Activated CD4-positive, alpha-beta T cell treated with anti-CD3 and anti-CD28 coated beads, Interleukin-2, amount 10 ng/mL, durations not matched to agents 7 days and 5 days (primary cell): ENCODE measurements at regions not wholly inside any gene's neighbourhood (a gene's known extent, or its start where the extent isn't known, plus 50 kb on each side); places are given as distances from the start of the nearest gene placed in this dataset.

Experiments
- CTCF ChIA-PET: fragments of 350-600 bp; sonication (Branson Sonifier 250); formaldehyde crosslinking; loops from one replicate; lab custom pipeline; 2021; ENCODE audit warnings: antibody characterized with exemption; lab: Charles Lee
- POLR2A ChIA-PET: fragments of 350-600 bp; sonication (Branson Sonifier 250); formaldehyde crosslinking; loops from one replicate; lab custom pipeline; 2021; ENCODE audit warnings: antibody characterized with exemption; lab: Charles Lee
- DNase-seq: peaks from one replicate; pipeline ENCODE4 v3.0.0-alpha.2; 2020
- H3K27ac Mint-ChIP-seq: one replicate; pipeline ENCODE4 v1.8.0; 2021; ENCODE audit warnings: mild to moderate bottlenecking, moderate library complexity, mixed read lengths
- H3K27me3 Mint-ChIP-seq: one replicate; pipeline ENCODE4 v1.8.0; 2021; ENCODE audit warnings: mixed read lengths
- H3K36me3 Mint-ChIP-seq: one replicate; pipeline ENCODE4 v1.8.0; 2021; ENCODE audit warnings: low read depth, mixed read lengths
- H3K4me1 Mint-ChIP-seq: one replicate; pipeline ENCODE4 v1.8.0; 2021; ENCODE audit warnings: mixed read lengths
- H3K4me3 Mint-ChIP-seq: one replicate; pipeline ENCODE4 v1.8.0; 2021; ENCODE audit warnings: mild to moderate bottlenecking, moderate library complexity, mixed read lengths
- H3K9me3 Mint-ChIP-seq: one replicate; pipeline ENCODE4 v1.8.0; 2021; ENCODE audit warnings: mixed read lengths

DNA sequence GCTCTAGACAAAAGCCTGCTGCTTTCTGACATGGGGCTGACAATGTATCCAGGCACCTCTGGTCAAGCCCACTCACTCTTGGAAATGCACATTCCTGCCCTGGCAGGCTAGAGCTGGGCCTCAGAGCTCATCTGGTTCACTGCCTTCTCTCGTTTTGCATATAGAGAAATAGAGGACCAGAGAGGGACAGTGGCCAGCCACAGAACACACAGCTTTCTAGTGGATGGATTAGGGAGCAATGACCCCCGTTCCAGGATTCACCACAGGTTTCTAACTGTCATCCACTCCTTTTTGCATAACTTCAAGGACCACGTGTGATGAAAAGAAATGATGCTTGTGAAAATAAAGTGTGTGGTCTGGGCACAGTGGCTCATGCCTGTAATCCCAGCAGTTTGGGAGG is 129.6 kb upstream of the IGSF21 start:
- Mint-ChIP-seq H3K4me1 (no peaks in the 10 kb centered on the region), H3K27me3 (peaks cover 2% of the 10 kb centered on the region), H3K36me3 (no peaks in the 10 kb centered on the region), H3K9me3 (no peaks in the 10 kb centered on the region), H3K4me3 (no peak overlapping the region), H3K27ac (no peak overlapping the region)
- CTCF ChIA-PET = no interaction called here
- POLR2A ChIA-PET = no interaction called here
- no peak for DNase-seq

DNA sequence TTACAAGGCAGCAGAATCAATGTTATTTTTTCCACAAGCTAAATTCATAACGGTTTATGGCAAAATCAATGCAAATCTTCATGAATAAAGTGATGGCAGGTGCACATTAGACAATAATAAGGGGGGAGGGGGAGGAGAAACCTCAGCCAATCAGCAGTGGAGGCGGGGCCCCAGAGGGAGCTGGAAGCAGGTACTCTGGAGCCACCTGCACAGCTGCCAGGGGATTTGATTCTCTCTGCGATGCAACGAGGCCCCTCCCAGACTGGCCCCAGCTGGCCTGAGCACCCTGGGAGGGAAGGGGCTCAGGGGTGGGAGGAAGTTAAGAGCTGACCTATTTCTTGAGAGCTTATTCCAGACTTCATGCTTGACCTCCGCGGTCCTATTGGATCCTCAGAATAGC is 127.8 kb upstream of the IGSF21 start:
- no peaks in the 10 kb centered on the region for H3K9me3 Mint-ChIP-seq
- CTCF ChIA-PET = no interaction called here
- H3K36me3 Mint-ChIP-seq = no peaks in the 10 kb centered on the region
- H3K27ac Mint-ChIP-seq = no peak overlapping the region
- POLR2A ChIA-PET = no interaction called here
- no peak overlapping the region for H3K4me3 Mint-ChIP-seq
- no peak for DNase-seq
- H3K4me1 Mint-ChIP-seq = no peaks in the 10 kb centered on the region
- peaks cover 2% of the 10 kb centered on the region for H3K27me3 Mint-ChIP-seq

- no peaks in the 10 kb centered on the region for H3K4me1 Mint-ChIP-seq
- no peaks in the 10 kb centered on the region for H3K27me3 Mint-ChIP-seq
- H3K4me3 Mint-ChIP-seq = no peak overlapping the region
- DNase-seq = no peak
- ChIA-PET CTCF (no interaction called here), POLR2A (no interaction called here)
- no peaks in the 10 kb centered on the region for H3K9me3 Mint-ChIP-seq
- no peaks in the 10 kb centered on the region for H3K36me3 Mint-ChIP-seq
- H3K27ac Mint-ChIP-seq = no peak overlapping the region
Measured at GRCh38 chr1:17982197-17982596, 125.4 kb upstream of the IGSF21 start.

GRCh38 chr1:17984583-17984982 is 123.0 kb upstream of the IGSF21 start:
- Mint-ChIP-seq H3K36me3 (no peaks in the 10 kb centered on the region), H3K27me3 (no peaks in the 10 kb centered on the region), H3K4me1 (no peaks in the 10 kb centered on the region), H3K4me3 (no peak overlapping the region), H3K27ac (no peak overlapping the region), H3K9me3 (no peaks in the 10 kb centered on the region)
- peak; percentile 30 for DNase-seq
- ChIA-PET CTCF (no interaction called here), POLR2A (no interaction called here)

DNA sequence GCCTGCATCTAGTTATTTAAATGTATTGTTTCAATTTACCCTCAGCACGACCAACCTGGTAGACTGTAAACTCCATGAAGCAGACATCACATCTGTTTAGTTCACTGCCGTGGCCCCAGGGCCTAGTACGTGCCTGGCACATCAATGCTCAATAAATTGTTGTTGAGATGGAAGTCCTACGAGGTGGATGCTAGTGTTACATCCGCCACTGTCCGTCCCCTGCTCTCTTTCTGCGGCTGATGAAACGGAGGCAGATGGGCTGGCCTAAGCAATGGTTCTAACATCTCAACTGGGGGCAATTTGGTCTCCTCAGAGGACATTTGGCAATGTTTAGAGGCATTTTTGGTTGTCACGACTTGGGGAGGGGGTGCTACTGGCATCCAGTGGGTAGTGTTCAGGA is 121.4 kb upstream of the IGSF21 start:
- ChIA-PET CTCF (no interaction called here), POLR2A (no interaction called here)
- H3K4me3 Mint-ChIP-seq = no peak overlapping the region
- H3K9me3 Mint-ChIP-seq = no peaks in the 10 kb centered on the region
- no peaks in the 10 kb centered on the region for H3K36me3 Mint-ChIP-seq
- no peak for DNase-seq
- no peaks in the 10 kb centered on the region for H3K4me1 Mint-ChIP-seq
- no peak overlapping the region for H3K27ac Mint-ChIP-seq
- H3K27me3 Mint-ChIP-seq = no peaks in the 10 kb centered on the region

GRCh38 chr1:17990401-17990800 is 117.2 kb upstream of the IGSF21 start:
- no peak overlapping the region for H3K27ac Mint-ChIP-seq
- ChIA-PET POLR2A (no interaction called here), CTCF (no interaction called here)
- no peaks in the 10 kb centered on the region for H3K4me1 Mint-ChIP-seq
- no peak overlapping the region for H3K4me3 Mint-ChIP-seq
- H3K36me3 Mint-ChIP-seq = no peaks in the 10 kb centered on the region
- no peaks in the 10 kb centered on the region for H3K27me3 Mint-ChIP-seq
- no peaks in the 10 kb centered on the region for H3K9me3 Mint-ChIP-seq
- no peak for DNase-seq

GRCh38 chr1:17991996-17992395 is 115.6 kb upstream of the IGSF21 start:
- no peak overlapping the region for H3K27ac Mint-ChIP-seq
- CTCF ChIA-PET = interaction anchor here (0.7 kb wide), 1 partner anchor 17 kb away, joined by 3 read pairs; no protein-coding TSS in a partner anchor
- no peak overlapping the region for H3K4me3 Mint-ChIP-seq

GRCh38 chr1:17992800-17993199 is 114.8 kb upstream of the IGSF21 start:
- Mint-ChIP-seq H3K27ac (no peak overlapping the region), H3K9me3 (no peaks in the 10 kb centered on the region), H3K27me3 (no peaks in the 10 kb centered on the region), H3K4me3 (no peak overlapping the region), H3K36me3 (no peaks in the 10 kb centered on the region), H3K4me1 (no peaks in the 10 kb centered on the region)
- CTCF ChIA-PET = no interaction called here
- DNase-seq = no peak
- POLR2A ChIA-PET = no interaction called here

More at GRCh38 chr1:17991996-17992395, 115.6 kb upstream of the IGSF21 start:
- Mint-ChIP-seq H3K9me3 (no peaks in the 10 kb centered on the region), H3K4me1 (no peaks in the 10 kb centered on the region), H3K36me3 (no peaks in the 10 kb centered on the region), H3K27me3 (no peaks in the 10 kb centered on the region)
- POLR2A ChIA-PET = no interaction called here
- DNase-seq = no peak

GRCh38 chr1:17994046-17994445 is 113.6 kb upstream of the IGSF21 start:
- Mint-ChIP-seq H3K4me3 (no peak overlapping the region), H3K4me1 (no peaks in the 10 kb centered on the region), H3K27ac (no peak overlapping the region), H3K36me3 (no peaks in the 10 kb centered on the region), H3K9me3 (no peaks in the 10 kb centered on the region), H3K27me3 (no peaks in the 10 kb centered on the region)
- ChIA-PET CTCF (no interaction called here), POLR2A (no interaction called here)
- DNase-seq = no peak

GRCh38 chr1:17995480-17995879 is 112.1 kb upstream of the IGSF21 start:
- Mint-ChIP-seq H3K27me3 (no peaks in the 10 kb centered on the region), H3K36me3 (no peaks in the 10 kb centered on the region), H3K4me3 (no peak overlapping the region), H3K27ac (no peak overlapping the region), H3K9me3 (no peaks in the 10 kb centered on the region), H3K4me1 (no peaks in the 10 kb centered on the region)
- DNase-seq = no peak
- ChIA-PET POLR2A (no interaction called here), CTCF (no interaction called here)

DNA sequence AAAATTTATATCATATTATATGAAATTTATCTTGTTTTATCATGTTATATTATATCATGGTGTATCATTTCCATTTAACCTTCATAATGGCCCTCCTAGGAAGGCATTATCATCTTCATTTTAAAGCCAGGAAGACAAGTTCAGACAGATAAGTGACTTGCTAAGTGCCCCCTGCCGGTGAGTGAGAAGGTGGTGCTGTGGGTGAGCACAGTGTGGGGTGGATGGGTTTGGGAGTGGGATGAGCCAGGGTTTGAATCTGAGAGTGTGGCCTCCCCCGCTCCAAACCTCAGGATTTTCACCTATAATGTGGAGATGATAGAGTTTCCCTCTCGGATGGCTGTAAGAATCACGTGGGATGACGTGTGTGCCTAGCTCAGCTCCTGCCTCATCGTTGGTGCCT is 108.7 kb upstream of the IGSF21 start:
- Mint-ChIP-seq H3K9me3 (no peaks in the 10 kb centered on the region), H3K36me3 (no peaks in the 10 kb centered on the region), H3K27me3 (no peaks in the 10 kb centered on the region), H3K27ac (no peak overlapping the region), H3K4me3 (no peak overlapping the region), H3K4me1 (no peaks in the 10 kb centered on the region)
- CTCF ChIA-PET = no interaction called here
- POLR2A ChIA-PET = no interaction called here
- DNase-seq = no peak

DNA sequence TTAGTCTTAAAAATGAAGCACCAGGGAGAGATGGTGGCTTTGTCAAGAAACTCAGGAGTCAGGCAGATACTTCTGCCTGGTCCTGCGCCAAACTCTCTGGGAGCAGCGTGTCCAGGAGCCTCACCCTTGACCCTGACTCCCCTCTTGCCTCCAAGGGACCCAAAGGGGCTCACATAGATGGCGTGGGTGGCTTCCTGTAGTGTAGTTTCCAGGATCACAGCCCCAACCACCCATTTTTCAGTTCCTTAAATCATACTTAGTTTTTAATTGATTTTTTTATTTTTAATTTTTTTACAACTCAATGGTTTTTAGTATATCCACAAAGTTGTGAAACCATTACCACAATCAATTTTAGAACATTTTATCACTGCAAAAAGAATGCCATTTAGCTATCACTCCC is 107.7 kb upstream of the IGSF21 start:
- CTCF ChIA-PET = no interaction called here
- no peaks in the 10 kb centered on the region for H3K9me3 Mint-ChIP-seq

DNA sequence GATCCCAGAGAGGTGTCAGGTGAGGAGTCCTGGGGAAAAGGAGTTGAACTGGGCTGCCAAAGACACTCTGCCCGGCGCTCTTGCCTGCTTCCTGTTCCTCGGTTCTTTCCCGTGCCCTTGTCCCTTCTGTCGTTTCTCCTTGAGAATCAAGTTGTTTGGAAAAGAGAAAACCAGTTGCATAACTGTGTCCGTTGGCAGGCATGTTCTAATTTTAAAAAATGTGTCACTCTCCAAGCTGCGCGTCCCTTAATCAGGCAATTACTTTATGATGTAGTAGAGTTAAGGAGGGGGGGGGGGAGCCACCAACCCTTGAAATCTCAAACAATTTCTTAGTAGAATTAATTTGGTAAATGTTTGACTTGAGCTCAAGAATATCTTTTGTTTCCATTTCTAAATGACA is 105.9 kb upstream of the IGSF21 start:
- ChIA-PET POLR2A (no interaction called here), CTCF (no interaction called here)
- Mint-ChIP-seq H3K27ac (no peak overlapping the region), H3K4me1 (no peaks in the 10 kb centered on the region), H3K27me3 (no peaks in the 10 kb centered on the region), H3K36me3 (no peaks in the 10 kb centered on the region), H3K9me3 (no peaks in the 10 kb centered on the region), H3K4me3 (no peak overlapping the region)
- DNase-seq = no peak

More for the DNA sequence above, 107.7 kb upstream of the IGSF21 start:
- H3K4me3 Mint-ChIP-seq = no peak overlapping the region
- POLR2A ChIA-PET = no interaction called here
- H3K36me3 Mint-ChIP-seq = no peaks in the 10 kb centered on the region
- no peaks in the 10 kb centered on the region for H3K27me3 Mint-ChIP-seq
- no peak overlapping the region for H3K27ac Mint-ChIP-seq
- DNase-seq = no peak
- H3K4me1 Mint-ChIP-seq = no peaks in the 10 kb centered on the region

DNA sequence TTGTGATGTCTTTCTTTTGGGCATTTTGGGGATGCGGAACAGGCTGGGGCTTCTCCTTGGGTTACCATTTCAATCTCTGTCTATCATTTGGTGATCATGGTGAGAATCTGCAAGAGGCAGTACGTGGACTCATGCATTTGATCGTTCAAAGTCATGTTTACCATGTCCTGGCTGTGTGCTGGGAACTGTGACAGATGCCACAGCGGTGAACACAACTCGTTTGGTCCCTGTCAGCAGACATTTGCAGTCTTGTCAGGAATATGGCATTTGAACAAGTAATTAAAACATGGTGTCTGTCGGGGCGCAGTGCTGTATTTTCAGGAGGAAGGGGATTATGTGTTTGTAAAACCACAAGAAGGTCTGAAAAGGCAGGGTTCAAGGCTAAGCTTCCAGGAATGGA is 103.3 kb upstream of the IGSF21 start:
- Mint-ChIP-seq H3K36me3 (no peaks in the 10 kb centered on the region), H3K4me1 (no peaks in the 10 kb centered on the region), H3K9me3 (no peaks in the 10 kb centered on the region), H3K4me3 (no peak overlapping the region), H3K27ac (no peak overlapping the region), H3K27me3 (no peaks in the 10 kb centered on the region)
- ChIA-PET CTCF (no interaction called here), POLR2A (no interaction called here)
- DNase-seq = no peak
